BJ (cell line): ENCODE measurements at regions not wholly inside any gene's neighbourhood (a gene's known extent, or its start where the extent isn't known, plus 50 kb on each side); places are given as distances from the start of the nearest gene placed in this dataset.
"Not testable (repeated sequence)": the region's sequence is repeated elsewhere in the genome, so short reads cannot be mapped to it uniquely, and the experiment has no call there.

Source experiments
- CTCF ChIA-PET: fragments of 350-600 bp; formaldehyde crosslinking; extraction: SDS; loops from one replicate; lab custom pipeline; 2021; ENCODE audit warnings: antibody characterized with exemption, inconsistent platforms; lab: Yijun Ruan, JAX
- POLR2A ChIA-PET: fragments of 300-600 bp; sonication (Branson Sonifier 250); formaldehyde crosslinking; extraction: SDS; loops from one replicate; lab custom pipeline; 2021; ENCODE audit warnings: antibody characterized with exemption; lab: Charles Lee
- DNase-seq: peaks from one replicate; pipeline ENCODE4 v3.0.0-alpha.2; 2011; ENCODE audit warnings: low read depth
- H3K27me3 ChIP-seq: 2 replicates; pipeline ENCODE4 v1.6.0; 2011; ENCODE audit warnings: low read length; ENCODE audit not compliant: control insufficient read depth, insufficient read depth
- H3K36me3 ChIP-seq: 2 replicates; pipeline ENCODE4 v1.5.1; 2011; ENCODE audit warnings: low read length; ENCODE audit not compliant: control insufficient read depth, insufficient read depth
- H3K4me3 ChIP-seq: 2 replicates; pipeline ENCODE4 v1.5.1; 2011; ENCODE audit warnings: low read depth, mild to moderate bottlenecking, control low read depth, low read length
- TF ChIP-seq, protein P1 (sequence below): IDR thresholded peaks from 2 replicates; pipeline ENCODE4 v1.5.1; 2011; ENCODE audit warnings: low read depth, mild to moderate bottlenecking, control low read depth, inconsistent platforms, low read length, moderate library complexity; ENCODE audit not compliant: insufficient read depth

DNA sequence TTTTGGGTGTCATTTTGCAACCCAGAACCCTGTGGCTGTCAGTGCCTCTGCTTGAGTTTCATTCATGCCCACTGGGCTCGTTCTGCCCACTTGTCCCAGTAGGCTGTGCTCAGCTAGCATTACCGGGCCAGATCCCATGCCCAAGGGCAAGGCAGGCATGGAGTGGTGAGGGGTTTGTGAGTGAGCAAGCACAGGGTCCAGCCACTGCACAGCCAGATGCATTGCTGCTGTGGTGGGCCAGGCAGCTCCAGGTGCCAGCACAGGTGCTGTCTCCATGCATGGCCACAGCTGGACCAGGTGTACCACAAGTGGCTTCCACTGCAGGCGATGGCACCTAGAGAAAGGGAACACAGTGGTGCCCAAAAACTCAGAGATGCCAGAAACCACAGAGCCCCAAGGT lies 1671.2 kb downstream of the OLFM4 start:
- DNase-seq, result no peak
- TF ChIP-seq, protein P1, sequence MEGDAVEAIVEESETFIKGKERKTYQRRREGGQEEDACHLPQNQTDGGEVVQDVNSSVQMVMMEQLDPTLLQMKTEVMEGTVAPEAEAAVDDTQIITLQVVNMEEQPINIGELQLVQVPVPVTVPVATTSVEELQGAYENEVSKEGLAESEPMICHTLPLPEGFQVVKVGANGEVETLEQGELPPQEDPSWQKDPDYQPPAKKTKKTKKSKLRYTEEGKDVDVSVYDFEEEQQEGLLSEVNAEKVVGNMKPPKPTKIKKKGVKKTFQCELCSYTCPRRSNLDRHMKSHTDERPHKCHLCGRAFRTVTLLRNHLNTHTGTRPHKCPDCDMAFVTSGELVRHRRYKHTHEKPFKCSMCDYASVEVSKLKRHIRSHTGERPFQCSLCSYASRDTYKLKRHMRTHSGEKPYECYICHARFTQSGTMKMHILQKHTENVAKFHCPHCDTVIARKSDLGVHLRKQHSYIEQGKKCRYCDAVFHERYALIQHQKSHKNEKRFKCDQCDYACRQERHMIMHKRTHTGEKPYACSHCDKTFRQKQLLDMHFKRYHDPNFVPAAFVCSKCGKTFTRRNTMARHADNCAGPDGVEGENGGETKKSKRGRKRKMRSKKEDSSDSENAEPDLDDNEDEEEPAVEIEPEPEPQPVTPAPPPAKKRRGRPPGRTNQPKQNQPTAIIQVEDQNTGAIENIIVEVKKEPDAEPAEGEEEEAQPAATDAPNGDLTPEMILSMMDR, result no peak
- no peak overlapping the region for H3K4me3 ChIP-seq
- ChIA-PET POLR2A (no interaction called here), CTCF (interaction anchor here (0.5 kb wide), 1 partner anchor 1916 kb away, joined by 3 read pairs; no protein-coding TSS in a partner anchor)
- no peaks in the 10 kb centered on the region for H3K27me3 ChIP-seq
- no peaks in the 10 kb centered on the region for H3K36me3 ChIP-seq

DNA sequence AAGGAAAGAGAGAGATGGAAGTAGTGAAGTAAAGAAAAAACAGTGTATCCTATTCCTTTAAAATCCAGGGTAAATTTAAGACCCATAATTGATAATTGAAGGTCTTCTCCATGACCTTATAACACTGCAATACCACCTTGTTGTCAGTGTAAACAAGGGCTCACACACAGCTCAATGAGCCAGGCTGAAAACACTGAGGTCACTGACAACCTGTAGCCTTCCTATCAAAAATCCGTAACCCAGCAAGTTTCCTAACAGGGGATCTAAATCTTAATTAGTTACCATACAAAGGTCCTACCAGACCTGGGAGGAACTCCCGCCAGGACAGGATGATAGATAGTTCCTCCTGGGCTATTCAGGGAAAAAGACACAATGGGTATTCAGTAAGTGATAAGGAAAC lies 1677.1 kb downstream of the OLFM4 start:
- TF ChIP-seq, protein P1, result no peak
- CTCF ChIA-PET, result no interaction called here
- no peak for DNase-seq
- H3K4me3 ChIP-seq, result no peak overlapping the region
- POLR2A ChIA-PET, result no interaction called here
- H3K36me3 ChIP-seq, result no peaks in the 10 kb centered on the region
- H3K27me3 ChIP-seq, result no peaks in the 10 kb centered on the region

DNA sequence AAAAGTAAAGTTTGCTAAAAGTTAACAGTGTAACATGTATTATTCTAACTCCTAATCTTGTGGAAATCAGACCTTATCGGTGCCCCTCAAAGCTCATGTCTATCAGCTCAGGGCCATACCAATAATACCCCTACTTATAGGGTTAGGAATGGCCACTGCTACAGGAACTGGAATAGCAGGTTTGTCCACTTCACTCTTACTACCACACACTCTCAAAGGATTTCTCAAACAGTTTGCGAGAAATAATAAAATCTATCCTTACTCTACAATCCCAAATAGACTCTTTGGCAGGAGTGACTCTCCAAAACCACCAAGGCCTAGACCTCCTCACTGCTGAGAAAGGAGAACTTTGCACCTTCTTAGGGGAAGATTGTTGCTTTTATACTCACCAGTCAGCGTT lies 1677.7 kb downstream of the OLFM4 start:
- POLR2A ChIA-PET, result no interaction called here
- DNase-seq, result no peak
- H3K27me3 ChIP-seq, result no peaks in the 10 kb centered on the region

DNA sequence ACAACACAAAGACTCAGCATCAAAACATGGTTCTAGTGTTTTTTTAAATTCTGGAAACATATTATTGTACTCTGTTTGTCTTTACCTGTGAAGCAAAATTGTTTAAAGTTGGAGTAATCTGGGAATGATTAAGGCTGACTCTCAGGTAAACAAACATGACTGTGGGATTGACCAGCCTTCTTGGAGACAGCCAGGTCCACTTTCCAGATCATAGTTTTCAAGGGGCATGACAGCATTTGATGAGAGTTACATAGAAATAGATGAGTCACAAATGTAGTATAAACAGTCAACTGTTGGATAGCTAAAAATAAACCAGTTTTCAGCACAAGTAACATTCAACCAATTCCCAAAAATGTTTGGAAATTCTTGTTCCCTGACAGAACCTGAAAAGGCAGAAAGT lies 1680.9 kb downstream of the OLFM4 start:
- POLR2A ChIA-PET, result no interaction called here
- CTCF ChIA-PET, result no interaction called here
- TF ChIP-seq, protein P1, result no peak
- no peak overlapping the region for H3K4me3 ChIP-seq
- DNase-seq, result no peak
- H3K36me3 ChIP-seq, result no peaks in the 10 kb centered on the region
- H3K27me3 ChIP-seq, result no peaks in the 10 kb centered on the region

More for the DNA sequence above, 1677.7 kb downstream of the OLFM4 start:
- TF ChIP-seq, protein P1, result no peak
- Histone ChIP-seq H3K4me3 (no peak overlapping the region), H3K36me3 (no peaks in the 10 kb centered on the region)
- CTCF ChIA-PET, result no interaction called here

DNA sequence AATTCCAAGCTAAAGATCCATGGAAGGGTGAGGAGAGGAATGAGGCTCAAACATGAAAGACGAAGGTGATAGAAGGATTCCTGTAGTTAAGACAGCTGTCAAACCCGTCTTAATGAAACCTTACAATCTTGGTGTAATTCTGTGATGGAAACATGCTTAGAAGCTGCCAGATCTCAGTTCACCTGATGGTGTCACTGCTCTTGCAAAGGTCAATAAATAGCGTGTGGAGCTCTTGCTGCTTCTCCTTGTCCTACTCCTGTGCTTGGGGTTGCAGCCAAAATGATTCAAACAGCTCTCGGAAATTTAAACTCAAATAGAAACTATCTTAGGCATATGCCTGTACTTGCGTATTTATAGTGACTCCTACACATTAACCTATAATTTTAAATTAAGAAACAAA lies 1705.0 kb downstream of the OLFM4 start:
- Histone ChIP-seq H3K27me3 (no peaks in the 10 kb centered on the region), H3K4me3 (no peak overlapping the region), H3K36me3 (no peaks in the 10 kb centered on the region)
- CTCF ChIA-PET, result no interaction called here
- DNase-seq, result no peak
- POLR2A ChIA-PET, result no interaction called here
- TF ChIP-seq, protein P1, result no peak

DNA sequence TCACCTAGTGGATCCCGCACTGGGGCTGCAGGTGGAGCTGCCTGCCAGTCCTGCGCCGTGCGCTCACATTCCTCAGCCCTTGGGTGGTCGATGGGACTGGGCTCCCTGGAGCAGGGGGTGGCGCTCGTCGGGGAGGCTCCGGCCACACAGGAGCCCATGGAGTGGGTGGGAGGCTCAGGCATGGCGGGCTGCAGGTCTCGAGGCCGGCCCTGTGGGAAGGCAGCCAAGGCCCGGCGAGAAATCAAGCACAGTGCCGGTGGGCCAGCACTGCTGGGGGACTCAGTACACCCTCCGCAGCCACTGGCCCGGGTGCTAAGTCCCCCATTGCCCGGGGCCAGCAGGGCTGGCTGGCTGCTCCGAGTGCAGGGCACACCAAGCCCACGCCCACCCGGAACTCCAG lies 1708.6 kb downstream of the OLFM4 start:
- DNase-seq, POLR2A ChIA-PET, H3K4me3 ChIP-seq, H3K27me3 ChIP-seq, CTCF ChIA-PET, H3K36me3 ChIP-seq: not testable (repeated sequence)
